HepG2 (cell line): ENCODE measurements at regions not wholly inside any gene's neighbourhood (a gene's known extent, or its start where the extent isn't known, plus 50 kb on each side); places are given as distances from the start of the nearest gene placed in this dataset.

Experiments used
- ATAC-seq: fragments of 200-7000 bp; cut with Tn5 transposase; 3 replicates; pipeline ENCODE4 v1.9.1; 2020; ENCODE audit warnings: mild to moderate bottlenecking, moderate library complexity
- BruUV-seq: library from RNA; stranded (reverse); fragments of 400-500 nt; replicated peaks from 2 replicates; lab custom pipeline; 2021; lab: Mats Ljungman, UMichigan
- CTCF ChIA-PET: fragments of 300-600 bp; formaldehyde crosslinking; extraction: SDS; loops from one replicate; lab custom pipeline; 2021; ENCODE audit warnings: low total read pairs, inconsistent platforms, low intra/inter-chr PET ratio; lab: Yijun Ruan, JAX
- POLR2A ChIA-PET: fragments of 350-600 bp; sonication (Branson Sonifier 250); formaldehyde crosslinking; loops from one replicate; lab custom pipeline; 2020; ENCODE audit warnings: antibody characterized with exemption, inconsistent platforms; lab: Yijun Ruan, JAX
- DNase-seq: peaks from one replicate; pipeline ENCODE4 v3.0.0-alpha.2; 2015; ENCODE audit warnings: low spot score
- FAIRE-seq: peaks from 3 replicates; lab custom pipeline; 2011; peaks lifted over from hg19 to GRCh38; lab: Jason Lieb, UNC
- H2AFZ ChIP-seq: one replicate; pipeline ENCODE4 v1.6.1; 2011; ENCODE audit warnings: low read length, inconsistent platforms
- H3K27ac ChIP-seq: fragments of 300-600 bp; 3 replicates; pipeline ENCODE4 v1.8.0; 2011; ENCODE audit warnings: mixed run types, mild to moderate bottlenecking, mixed read lengths, low read length, inconsistent platforms; ENCODE audit not compliant: insufficient read depth; ENCODE audit errors: extremely low read length
- H3K27me3 ChIP-seq, 2 experiments: fragments of 200-600 bp in 1 of 2; 2 replicates in 1 of 2; 3 replicates in 1 of 2; pipeline versions ENCODE4 v1.6.0 to v1.8.0; 2011; ENCODE audit warnings: low read length in 2 of 2, mild to moderate bottlenecking in 2 of 2, moderate library complexity in 2 of 2, inconsistent platforms in 1 of 2; ENCODE audit not compliant: insufficient read depth in 2 of 2, control insufficient read depth in 1 of 2
- H3K36me3 ChIP-seq, 2 experiments: fragments of 200-600 bp in 1 of 2; replicated peaks in 1 of 2; 2 replicates in 1 of 2; 3 replicates in 1 of 2; pipeline versions ENCODE4 v1.5.1 to v1.8.0; 2011; ENCODE audit warnings: low read length in 2 of 2, inconsistent platforms in 1 of 2; ENCODE audit not compliant: insufficient read depth in 2 of 2, control insufficient read depth in 1 of 2
- H3K4me1 ChIP-seq: 2 replicates; pipeline ENCODE4 v1.5.1; 2012; ENCODE audit warnings: low read length, inconsistent platforms; ENCODE audit not compliant: insufficient read depth
- H3K4me2 ChIP-seq: 2 replicates; pipeline ENCODE4 v1.6.0; 2011; ENCODE audit warnings: low read depth, low read length, inconsistent platforms
- H3K4me3 ChIP-seq, 3 experiments: fragments of 200-600 bp in 1 of 3; sonication (generic), shearing (Covaris generic) in 1 of 3; replicated peaks in 1 of 3; 2 replicates each; pipeline ENCODE4 v1.5.1; 2011 to 2016; ENCODE audit warnings: low read length in 3 of 3, inconsistent platforms in 2 of 3, low read depth in 2 of 3, mild to moderate bottlenecking in 2 of 3, control low read depth in 1 of 3, mixed read lengths in 1 of 3; ENCODE audit not compliant: insufficient read depth in 1 of 3
- H3K79me2 ChIP-seq: one replicate; pipeline ENCODE4 v1.6.1; 2011; ENCODE audit warnings: low read length, inconsistent platforms; ENCODE audit not compliant: insufficient read depth
- H3K9ac ChIP-seq: 2 replicates; pipeline ENCODE4 v1.6.0; 2011; ENCODE audit warnings: mild to moderate bottlenecking, low read depth, low read length, inconsistent platforms; ENCODE audit not compliant: insufficient read depth
- H3K9me3 ChIP-seq: 2 replicates; pipeline ENCODE4 v1.5.1; 2012; ENCODE audit warnings: mild to moderate bottlenecking, low read length
- H4K20me1 ChIP-seq: 2 replicates; pipeline ENCODE4 v1.6.0; 2011; ENCODE audit warnings: inconsistent platforms, mild to moderate bottlenecking, low read length, moderate library complexity; ENCODE audit not compliant: insufficient read depth
- CENPX ChIP-seq: sonication (generic); formaldehyde crosslinking; IDR thresholded peaks from 2 replicates; pipeline ENCODE4 v1.9.0; 2021; ENCODE audit warnings: mild to moderate bottlenecking, missing genetic modification reagents, moderate library complexity
- ERF ChIP-seq: IDR thresholded peaks from 2 replicates; pipeline ENCODE4 v1.6.1; 2018; ENCODE audit warnings: missing biosample characterization, missing genetic modification reagents
- HNF1B ChIP-seq: sonication (generic); formaldehyde crosslinking; IDR thresholded peaks from 2 replicates; pipeline ENCODE4 v1.5.1; 2020; ENCODE audit warnings: mild to moderate bottlenecking, moderate library complexity, missing genetic modification reagents
- KAT2B ChIP-seq: fragments of 150-350 bp; IDR thresholded peaks from 2 replicates; pipeline ENCODE4 v1.6.1; 2014; ENCODE audit warnings: low read depth, low read length, borderline replicate concordance
- MIER3 ChIP-seq: IDR thresholded peaks from 2 replicates; pipeline ENCODE4 v1.6.1; 2016; ENCODE audit warnings: missing compliant biosample characterization, borderline replicate concordance
- SMAD1 ChIP-seq: sonication (generic); formaldehyde crosslinking; IDR thresholded peaks from 2 replicates; pipeline ENCODE4 v1.4.0; 2020; ENCODE audit warnings: missing genetic modification reagents, low read depth, mild to moderate bottlenecking, borderline replicate concordance
- SNAPC2 ChIP-seq: sonication (generic); formaldehyde crosslinking; IDR thresholded peaks from 2 replicates; pipeline ENCODE4 v1.8.1; 2022; ENCODE audit warnings: mild to moderate bottlenecking, missing genetic modification reagents
- SRY ChIP-seq: sonication (generic); formaldehyde crosslinking; IDR thresholded peaks from 2 replicates; pipeline ENCODE4 v1.8.0; 2022; ENCODE audit warnings: mild to moderate bottlenecking, missing genetic modification reagents
- THAP9 ChIP-seq: sonication (generic); formaldehyde crosslinking; IDR thresholded peaks from 2 replicates; pipeline ENCODE4; 2020; ENCODE audit warnings: missing genetic modification reagents, mild to moderate bottlenecking, borderline replicate concordance
- ZBTB43 ChIP-seq: sonication (generic); formaldehyde crosslinking; conservative IDR thresholded peaks from 2 replicates; pipeline ENCODE4 v1.4.0; 2020; ENCODE audit warnings: missing genetic modification reagents
- ZNF143 ChIP-seq: sonication (generic); formaldehyde crosslinking; IDR thresholded peaks from 2 replicates; pipeline ENCODE4 v1.4.0; 2020; ENCODE audit warnings: missing genetic modification reagents
- ZNF296 ChIP-seq: sonication (generic); formaldehyde crosslinking; conservative IDR thresholded peaks from 2 replicates; pipeline ENCODE4 v1.5.0; 2020; ENCODE audit warnings: mild to moderate bottlenecking, missing genetic modification reagents
- ZNF343 ChIP-seq: sonication (generic); formaldehyde crosslinking; IDR thresholded peaks from 2 replicates; pipeline ENCODE4 v1.4.0; 2020; ENCODE audit warnings: mild to moderate bottlenecking, missing genetic modification reagents
- ZNF451 ChIP-seq: sonication (generic); formaldehyde crosslinking; IDR thresholded peaks from 2 replicates; pipeline ENCODE4 v1.5.0; 2020; ENCODE audit warnings: mild to moderate bottlenecking, missing genetic modification reagents
- ZNF512 ChIP-seq: sonication (generic); formaldehyde crosslinking; IDR thresholded peaks from 2 replicates; pipeline ENCODE4 v1.4.0; 2020; ENCODE audit warnings: mild to moderate bottlenecking, missing genetic modification reagents
- ZNF605 ChIP-seq: sonication (generic); formaldehyde crosslinking; IDR thresholded peaks from 2 replicates; pipeline ENCODE4 v1.8.0; 2022; ENCODE audit warnings: mild to moderate bottlenecking, missing genetic modification reagents
- WGBS: methylation state at CpG from one replicate; pipeline ENCODE4 v1.1.6; 2017; ENCODE audit warnings: low lambda C conversion rate; 5-methylcytosine and 5-hydroxymethylcytosine counted together
- in situ Hi-C: cut with HindIII; loops from 2 replicates; pipeline ENCODE4 v1.10.0; 2017; ENCODE audit warnings: low pct_unique_long_range_greater_than_20kb; ENCODE audit not compliant: extremely low pct_ligation_motif_present
- intact Hi-C: fragments of 100-400 bp; cut with micrococcal nuclease; formaldehyde crosslinking; loops from one replicate; pipeline ENCODE4 v1.10.0; 2022; ENCODE audit not compliant: unreplicated experiment

GRCh38 chr3:80492162-80492561 is 724.4 kb upstream of the ROBO1 start (continued):
- no peak for TF ChIP-seq HNF1B

- no peak for DNase-seq
- no TSS peak for BruUV-seq
- Histone ChIP-seq H3K9me3 (no peaks in the 10 kb centered on the region), H4K20me1 (no peaks in the 10 kb centered on the region), H3K4me2 (no peak overlapping the region), H3K27ac (no peak overlapping the region), H2AFZ (no peak overlapping the region), H3K79me2 (no peaks in the 10 kb centered on the region), H3K4me1 (no peaks in the 10 kb centered on the region), H3K36me3 (no peaks in the 10 kb centered on the region), H3K27me3 (no peaks in the 10 kb centered on the region), H3K9ac (no peak overlapping the region), H3K4me3 (no peak overlapping the region)
- ChIA-PET CTCF (no interaction called here), POLR2A (no interaction called here)
- WGBS: 0% methylated on average over 1 of the region's 1 CpG
- no peak for FAIRE-seq
- in situ Hi-C loops: no loop called here
- peak; percentile 57 for ATAC-seq
- intact Hi-C loops: no loop called here
- no peak for TF ChIP-seq SNAPC2 (CRISPR knock-in tag)
- no peak for TF ChIP-seq ZNF451 (CRISPR knock-in tag)
- TF ChIP-seq THAP9 (CRISPR knock-in tag): no peak
- TF ChIP-seq ZNF605 (CRISPR knock-in tag): no peak
- TF ChIP-seq ZNF143 (CRISPR knock-in tag): no peak
- TF ChIP-seq MIER3: no peak
- no peak for TF ChIP-seq ZNF512 (CRISPR knock-in tag)
- no peak for TF ChIP-seq ZNF296 (CRISPR knock-in tag)
- TF ChIP-seq KAT2B: no peak
- TF ChIP-seq ZNF343: no peak
- TF ChIP-seq CENPX (CRISPR knock-in tag): no peak
- TF ChIP-seq SRY: no peak
- no peak for TF ChIP-seq SMAD1 (CRISPR knock-in tag)
- TF ChIP-seq ZBTB43 (CRISPR knock-in tag): no peak
- TF ChIP-seq ERF (CRISPR knock-in tag): no peak
Observed at GRCh38 chr3:80472961-80473360, 705.2 kb upstream of the ROBO1 start.
